ENCODE measurements at regions not wholly inside any gene's neighbourhood (a gene's known extent, or its start where the extent isn't known, plus 50 kb on each side); places are given as distances from the start of the nearest gene placed in this dataset.

DNA sequence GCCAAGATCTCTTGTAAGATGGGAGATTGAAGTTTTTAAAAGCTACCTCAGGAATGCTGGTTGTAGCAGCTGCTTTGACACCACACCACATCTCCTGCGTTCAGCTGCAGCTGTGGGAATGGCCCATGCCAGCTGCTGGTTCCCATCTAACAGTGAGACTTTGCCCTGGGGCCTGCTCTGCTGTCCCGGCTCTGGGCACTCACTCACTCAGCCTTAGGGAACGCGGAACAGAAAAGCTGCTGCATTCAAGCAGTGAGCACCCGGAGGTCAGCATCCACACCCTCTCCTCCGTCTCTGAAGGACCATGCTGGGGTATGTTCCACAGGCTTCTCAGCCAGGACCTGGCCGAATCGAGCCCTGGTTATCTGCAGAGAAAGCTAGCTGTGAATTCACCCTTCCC is 197.1 kb upstream of the CXCL12 start:
- Histone ChIP-seq H3F3A (ENCODE audit: insufficient read depth, low read depth) (no peaks in the 10 kb centered on the region), H4K20me1 (ENCODE audit: insufficient read depth) (no peaks in the 10 kb centered on the region), H3K27me3 (ENCODE audit: insufficient read depth, low read depth) (peaks cover 5% of the 10 kb centered on the region; the same call in 1 of the 2 replicates), H3K27ac (no peak overlapping the region), H2AFZ (no peak overlapping the region), H3K36me3 (ENCODE audit: low read depth) (no peaks in the 10 kb centered on the region), H3K4me2 (no peak overlapping the region), H3K9me2 (ENCODE audit: insufficient read depth) (no peaks in the 10 kb centered on the region), H3K9me3 (ENCODE audit: insufficient read depth, low read depth) (no peaks in the 10 kb centered on the region), H3K79me2 (ENCODE audit: low read depth) (no peaks in the 10 kb centered on the region), H3K4me3 (no peak overlapping the region), H3K4me1 (replicated peaks; ENCODE audit: insufficient read depth) (no peaks in the 10 kb centered on the region)
- BruUV-seq (replicated peaks), result no TSS peak
- TF ChIP-seq EZH2 (IDR thresholded peaks at IDR 0.05; ENCODE audit: low read depth), result no peak
- TF ChIP-seq, protein P1, sequence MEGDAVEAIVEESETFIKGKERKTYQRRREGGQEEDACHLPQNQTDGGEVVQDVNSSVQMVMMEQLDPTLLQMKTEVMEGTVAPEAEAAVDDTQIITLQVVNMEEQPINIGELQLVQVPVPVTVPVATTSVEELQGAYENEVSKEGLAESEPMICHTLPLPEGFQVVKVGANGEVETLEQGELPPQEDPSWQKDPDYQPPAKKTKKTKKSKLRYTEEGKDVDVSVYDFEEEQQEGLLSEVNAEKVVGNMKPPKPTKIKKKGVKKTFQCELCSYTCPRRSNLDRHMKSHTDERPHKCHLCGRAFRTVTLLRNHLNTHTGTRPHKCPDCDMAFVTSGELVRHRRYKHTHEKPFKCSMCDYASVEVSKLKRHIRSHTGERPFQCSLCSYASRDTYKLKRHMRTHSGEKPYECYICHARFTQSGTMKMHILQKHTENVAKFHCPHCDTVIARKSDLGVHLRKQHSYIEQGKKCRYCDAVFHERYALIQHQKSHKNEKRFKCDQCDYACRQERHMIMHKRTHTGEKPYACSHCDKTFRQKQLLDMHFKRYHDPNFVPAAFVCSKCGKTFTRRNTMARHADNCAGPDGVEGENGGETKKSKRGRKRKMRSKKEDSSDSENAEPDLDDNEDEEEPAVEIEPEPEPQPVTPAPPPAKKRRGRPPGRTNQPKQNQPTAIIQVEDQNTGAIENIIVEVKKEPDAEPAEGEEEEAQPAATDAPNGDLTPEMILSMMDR (conservative IDR thresholded peaks at IDR 0.05), result no peak
- DNase-seq, result no peak
- ChIA-PET CTCF (no interaction called here), POLR2A (ENCODE audit: unreplicated experiment) (no interaction called here)
- intact Hi-C loops (cut with micrococcal nuclease; ENCODE audit: unreplicated experiment), result no loop called here

DNA sequence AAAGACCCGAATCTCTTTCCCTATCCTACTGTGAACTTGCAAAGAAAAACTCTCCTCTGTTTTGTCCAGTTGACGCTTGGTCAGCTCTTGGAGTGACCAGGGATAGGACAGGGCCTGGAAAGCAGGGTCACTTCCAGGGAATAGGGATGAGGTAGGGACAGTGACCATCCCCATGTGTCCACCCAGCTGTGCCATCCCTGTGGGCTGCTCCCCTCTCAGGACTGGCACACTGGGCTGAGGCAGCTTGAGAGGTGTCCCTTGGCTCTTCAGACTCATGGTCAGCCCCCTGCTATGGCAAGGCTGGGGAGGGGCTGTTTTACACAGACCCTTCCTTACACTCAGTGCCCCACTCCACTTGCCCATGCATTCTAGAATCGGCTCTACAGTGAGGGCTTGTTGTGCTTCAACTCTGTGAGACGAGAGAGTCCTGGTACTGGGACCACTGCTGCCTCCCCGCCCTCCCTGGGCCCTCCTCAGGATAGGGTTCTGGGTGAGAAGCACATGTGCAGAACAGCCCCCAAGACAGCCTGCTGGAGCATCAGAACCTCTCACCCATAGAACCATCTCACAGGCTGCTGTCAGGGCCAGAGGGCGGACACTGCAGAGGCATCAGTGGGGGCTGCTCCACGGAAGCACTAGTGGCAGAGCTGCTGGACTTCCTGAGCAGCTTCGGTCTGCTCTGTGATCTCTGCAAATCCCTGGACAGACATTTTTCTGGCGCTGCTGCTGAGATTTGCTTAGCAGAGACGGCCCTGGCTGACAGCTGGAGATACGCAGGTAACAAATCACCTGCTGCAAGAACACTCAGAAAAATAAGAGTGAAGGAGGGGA is 202.8 kb upstream of the CXCL12 start:
- no peaks in the 10 kb centered on the region for H3F3A ChIP-seq (ENCODE audit: insufficient read depth, low read depth)
- H3K9me2 ChIP-seq (ENCODE audit: insufficient read depth), result no peaks in the 10 kb centered on the region
- no TSS peak for BruUV-seq (replicated peaks)

DNA sequence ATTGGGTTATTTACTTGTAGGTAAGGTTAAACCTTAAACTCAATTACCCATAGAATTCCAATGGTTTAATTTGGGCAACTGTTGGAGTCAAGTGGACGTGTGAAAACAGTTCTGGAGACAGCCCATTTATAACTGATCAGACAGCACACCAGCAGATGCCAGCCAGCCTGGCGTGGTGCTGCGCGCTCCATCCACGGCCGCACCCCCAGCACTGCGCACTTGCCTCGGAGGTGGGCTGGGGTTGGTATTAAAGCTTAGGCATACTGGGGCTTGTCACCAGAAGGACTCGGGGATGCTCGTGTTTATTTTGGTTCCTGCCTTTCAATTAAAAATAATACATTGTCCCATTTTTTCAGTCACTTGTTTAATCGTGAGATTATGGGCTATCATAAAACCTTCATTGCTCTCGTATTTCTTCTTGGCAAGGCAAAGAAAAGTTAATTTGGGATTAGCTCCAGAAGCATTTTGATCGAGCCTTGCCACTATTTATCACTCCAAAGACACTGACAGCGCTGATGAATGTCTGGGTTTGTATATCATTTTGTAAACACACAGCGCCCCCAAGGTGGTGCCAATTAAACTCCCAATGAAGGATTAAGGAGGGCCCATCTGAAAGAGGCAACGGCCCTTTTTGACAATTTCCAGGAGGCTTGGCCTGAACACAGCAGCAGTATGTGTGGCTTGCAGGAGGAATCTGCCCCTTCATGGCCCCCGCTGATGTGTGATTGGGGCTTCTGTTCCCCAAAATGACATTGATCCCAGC is 204.5 kb upstream of the CXCL12 start:
- no peak for TF ChIP-seq EZH2 (IDR thresholded peaks at IDR 0.05; ENCODE audit: low read depth)
- TF ChIP-seq, protein P1 (conservative IDR thresholded peaks at IDR 0.05), result no peak
- Histone ChIP-seq H3K27ac (no peak overlapping the region), H4K20me1 (ENCODE audit: insufficient read depth) (no peaks in the 10 kb centered on the region), H3K4me1 (replicated peaks; ENCODE audit: insufficient read depth) (no peaks in the 10 kb centered on the region), H3F3A (ENCODE audit: insufficient read depth, low read depth) (no peaks in the 10 kb centered on the region), H3K27me3 (ENCODE audit: insufficient read depth, low read depth) (peaks cover 73% of the 10 kb centered on the region), H3K36me3 (ENCODE audit: low read depth) (no peaks in the 10 kb centered on the region), H3K4me2 (no peak overlapping the region), H3K9me3 (ENCODE audit: insufficient read depth, low read depth) (no peaks in the 10 kb centered on the region), H2AFZ (no peak overlapping the region), H3K9me2 (ENCODE audit: insufficient read depth) (no peaks in the 10 kb centered on the region), H3K79me2 (ENCODE audit: low read depth) (no peaks in the 10 kb centered on the region), H3K4me3 (no peak overlapping the region)
- intact Hi-C loops (cut with micrococcal nuclease; ENCODE audit: unreplicated experiment), result loop anchor here (5.0 kb wide), 1 partner anchor 897 kb away; no protein-coding TSS in a partner anchor
- no TSS peak for BruUV-seq (replicated peaks)
- DNase-seq, result no peak
- ChIA-PET POLR2A (ENCODE audit: unreplicated experiment) (no interaction called here), CTCF (no interaction called here)

More for the DNA sequence above, 202.8 kb upstream of the CXCL12 start:
- Histone ChIP-seq H3K27me3 (ENCODE audit: insufficient read depth, low read depth) (peaks cover 59% of the 10 kb centered on the region), H3K4me1 (replicated peaks; ENCODE audit: insufficient read depth) (no peaks in the 10 kb centered on the region), H3K9me3 (ENCODE audit: insufficient read depth, low read depth) (no peaks in the 10 kb centered on the region), H3K27ac (no peak overlapping the region), H3K79me2 (ENCODE audit: low read depth) (no peaks in the 10 kb centered on the region), H3K4me3 (no peak overlapping the region), H3K4me2 (no peak overlapping the region), H3K36me3 (ENCODE audit: low read depth) (no peaks in the 10 kb centered on the region), H2AFZ (no peak overlapping the region), H4K20me1 (ENCODE audit: insufficient read depth) (no peaks in the 10 kb centered on the region)
- no peak for TF ChIP-seq EZH2 (IDR thresholded peaks at IDR 0.05; ENCODE audit: low read depth)
- TF ChIP-seq, protein P1 (conservative IDR thresholded peaks at IDR 0.05), result no peak
- no peak for DNase-seq
- ChIA-PET POLR2A (ENCODE audit: unreplicated experiment) (no interaction called here), CTCF (no interaction called here)
- intact Hi-C loops (cut with micrococcal nuclease; ENCODE audit: unreplicated experiment), result loop anchor here (5.0 kb wide), 1 partner anchor 895 kb away; no protein-coding TSS in a partner anchor

All from PC-9 (cell line).